Panc1 (cell line): ENCODE measurements at regions not wholly inside any gene's neighbourhood (a gene's known extent, or its start where the extent isn't known, plus 50 kb on each side); places are given as distances from the start of the nearest gene placed in this dataset.
"Not testable (repeated sequence)": the region's sequence is repeated elsewhere in the genome, so short reads cannot be mapped to it uniquely, and the experiment has no call there.

Source experiments
- ATAC-seq: fragments of 200-7000 bp; cut with Tn5 transposase; 2 replicates; pipeline ENCODE4 v1.9.1; 2020; ENCODE audit warnings: mild to moderate bottlenecking, moderate library complexity
- BruUV-seq: library from RNA; stranded (reverse); fragments of 400-500 nt; replicated peaks from 2 replicates; lab custom pipeline; 2021; lab: Mats Ljungman, UMichigan
- CTCF ChIA-PET: fragments of 300-600 bp; sonication (Branson Sonifier 250); formaldehyde crosslinking; loops from one replicate; lab custom pipeline; 2022; ENCODE audit warnings: antibody characterized with exemption; lab: Charles Lee
- POLR2A ChIA-PET: fragments of 300-600 bp; sonication (Branson Sonifier 250); formaldehyde crosslinking; loops from one replicate; lab custom pipeline; 2022; ENCODE audit warnings: antibody characterized with exemption; lab: Charles Lee
- DNase-seq: peaks from one replicate; pipeline ENCODE4 v3.0.0-alpha.2; 2010; ENCODE audit warnings: low read depth, low spot score
- H3K27ac ChIP-seq: 2 replicates; pipeline ENCODE4 v1.5.1; 2011; ENCODE audit warnings: mild to moderate bottlenecking, low read length, inconsistent platforms
- H3K27me3 ChIP-seq: fragments of 200-500 bp; sonication (Bioruptor generic); 2 replicates; pipeline ENCODE4 v1.6.0; 2014; ENCODE audit warnings: low read length, inconsistent platforms; ENCODE audit not compliant: control insufficient read depth, insufficient read depth
- H3K36me3 ChIP-seq: fragments of 200-500 bp; sonication (Bioruptor generic); 2 replicates; pipeline ENCODE4 v1.5.1; 2014; ENCODE audit warnings: inconsistent platforms, mild to moderate bottlenecking, low read length, moderate library complexity; ENCODE audit not compliant: control insufficient read depth, insufficient read depth
- H3K4me1 ChIP-seq: 2 replicates; pipeline ENCODE4 v1.5.1; 2011; ENCODE audit warnings: inconsistent platforms, mild to moderate bottlenecking, low read length, moderate library complexity; ENCODE audit not compliant: control insufficient read depth, insufficient read depth
- H3K4me3 ChIP-seq, 2 experiments: 2 replicates each; pipeline ENCODE4 v1.5.1; 2011 to 2012; ENCODE audit warnings: low read depth in 2 of 2, low read length in 2 of 2, mild to moderate bottlenecking in 2 of 2, inconsistent platforms in 1 of 2, moderate library complexity in 1 of 2
- H3K9me3 ChIP-seq: fragments of 200-500 bp; sonication (Bioruptor generic); 2 replicates; pipeline ENCODE4 v1.5.1; 2014; ENCODE audit warnings: low read depth, mild to moderate bottlenecking, inconsistent platforms, low read length, moderate library complexity; ENCODE audit not compliant: control insufficient read depth, insufficient read depth
- CTCF ChIP-seq: fragments of 450-650 bp; IDR thresholded peaks from 2 replicates; pipeline ENCODE4 v1.5.1; 2017; ENCODE audit warnings: mild to moderate bottlenecking
- POLR2AphosphoS5 ChIP-seq: IDR thresholded peaks from 2 replicates; pipeline ENCODE4 v1.6.1; 2012; ENCODE audit warnings: mild to moderate bottlenecking, low read depth, low read length, moderate library complexity
- REST ChIP-seq, 2 experiments: IDR thresholded peaks; 2 replicates each; pipeline ENCODE4 v1.6.1; 2011 to 2012; ENCODE audit warnings: low read depth in 2 of 2, control low read depth in 1 of 2, low read length in 1 of 2, mild to moderate bottlenecking in 1 of 2, moderate library complexity in 1 of 2; ENCODE audit not compliant: insufficient read depth in 1 of 2
- SIN3A ChIP-seq: IDR thresholded peaks from 2 replicates; pipeline ENCODE4 v1.6.1; 2012; ENCODE audit warnings: low read depth, mild to moderate bottlenecking, low read length, moderate library complexity, borderline replicate concordance; ENCODE audit not compliant: insufficient read depth
- TCF7L2 ChIP-seq: IDR thresholded peaks from 2 replicates; pipeline ENCODE4 v1.6.1; 2011; ENCODE audit warnings: mild to moderate bottlenecking, low read depth, low read length, inconsistent platforms
- in situ Hi-C: cut with HindIII; loops from 2 replicates; pipeline ENCODE4 v1.10.0; 2016; ENCODE audit warnings: low sequenced_read_pairs, low pct_unique_long_range_greater_than_20kb
- intact Hi-C: fragments of 100-400 bp; cut with micrococcal nuclease; formaldehyde crosslinking; loops from one replicate; pipeline ENCODE4 v1.10.0; 2022; ENCODE audit not compliant: unreplicated experiment

GRCh38 chr12:46585854-46586621 lies 213.5 kb upstream of the SLC38A2 start:
- H3K36me3 ChIP-seq: no peaks in the 10 kb centered on the region
- ChIA-PET POLR2A (no interaction called here), CTCF (no interaction called here)
- DNase-seq: no peak
- no peak overlapping the region for H3K27ac ChIP-seq
- intact Hi-C loops (no loop called here), in situ Hi-C loops (no loop called here)
- no peak overlapping the region for H3K4me3 ChIP-seq
- no peaks in the 10 kb centered on the region for H3K4me1 ChIP-seq
- no peaks in the 10 kb centered on the region; the same call in 1 of the 2 replicates for H3K9me3 ChIP-seq
- TF ChIP-seq TCF7L2 (no peak), REST (IDR thresholded peaks at IDR 0.05; ENCODE audit: insufficient read depth in 1 of 2, low read depth in 2 of 2, low read length in 1 of 2) (no peak), POLR2AphosphoS5 (no peak)
- H3K27me3 ChIP-seq: no peaks in the 10 kb centered on the region
- BruUV-seq: no TSS peak
- no peak for ATAC-seq

- CTCF ChIA-PET, ATAC-seq, BruUV-seq, POLR2A ChIA-PET, H3K4me1 ChIP-seq, H3K9me3 ChIP-seq, in situ Hi-C loops, DNase-seq, H3K27me3 ChIP-seq, H3K4me3 ChIP-seq, intact Hi-C loops, H3K27ac ChIP-seq, H3K36me3 ChIP-seq: not testable (repeated sequence)
Observed at GRCh38 chr12:46584098-46584497, 211.5 kb upstream of the SLC38A2 start.

- H3K4me1 ChIP-seq, POLR2A ChIA-PET, BruUV-seq, in situ Hi-C loops, H3K9me3 ChIP-seq, H3K27ac ChIP-seq, DNase-seq, ATAC-seq, H3K4me3 ChIP-seq, CTCF ChIA-PET, H3K36me3 ChIP-seq, H3K27me3 ChIP-seq, intact Hi-C loops: not testable (repeated sequence)
Observed at GRCh38 chr12:46581990-46582389, 209.4 kb upstream of the SLC38A2 start.

GRCh38 chr12:46580445-46580844 lies 207.9 kb upstream of the SLC38A2 start:
- no peaks in the 10 kb centered on the region for H3K4me1 ChIP-seq
- CTCF ChIA-PET: no interaction called here
- no TSS peak for BruUV-seq

More at GRCh38 chr12:46580445-46580844, 207.9 kb upstream of the SLC38A2 start:
- no peaks in the 10 kb centered on the region for H3K36me3 ChIP-seq
- DNase-seq: no peak
- no peaks in the 10 kb centered on the region; the same call in 1 of the 2 replicates for H3K9me3 ChIP-seq
- H3K4me3 ChIP-seq: no peak overlapping the region
- no peaks in the 10 kb centered on the region for H3K27me3 ChIP-seq
- POLR2A ChIA-PET: no interaction called here
- intact Hi-C loops (no loop called here), in situ Hi-C loops (no loop called here)
- H3K27ac ChIP-seq: peak overlapping the region; percentile 17; the same call in 1 of the 2 replicates
- no peak for TF ChIP-seq POLR2AphosphoS5
- no peak for TF ChIP-seq REST (IDR thresholded peaks at IDR 0.05; ENCODE audit: insufficient read depth in 1 of 2, low read depth in 2 of 2, low read length in 1 of 2)
- no peak for TF ChIP-seq SIN3A
- no peak for TF ChIP-seq CTCF
- TF ChIP-seq TCF7L2: no peak
- ATAC-seq: no peak
